ENCODE measurements at regions not wholly inside any gene's neighbourhood (a gene's known extent, or its start where the extent isn't known, plus 50 kb on each side); places are given as distances from the start of the nearest gene placed in this dataset.

DNA sequence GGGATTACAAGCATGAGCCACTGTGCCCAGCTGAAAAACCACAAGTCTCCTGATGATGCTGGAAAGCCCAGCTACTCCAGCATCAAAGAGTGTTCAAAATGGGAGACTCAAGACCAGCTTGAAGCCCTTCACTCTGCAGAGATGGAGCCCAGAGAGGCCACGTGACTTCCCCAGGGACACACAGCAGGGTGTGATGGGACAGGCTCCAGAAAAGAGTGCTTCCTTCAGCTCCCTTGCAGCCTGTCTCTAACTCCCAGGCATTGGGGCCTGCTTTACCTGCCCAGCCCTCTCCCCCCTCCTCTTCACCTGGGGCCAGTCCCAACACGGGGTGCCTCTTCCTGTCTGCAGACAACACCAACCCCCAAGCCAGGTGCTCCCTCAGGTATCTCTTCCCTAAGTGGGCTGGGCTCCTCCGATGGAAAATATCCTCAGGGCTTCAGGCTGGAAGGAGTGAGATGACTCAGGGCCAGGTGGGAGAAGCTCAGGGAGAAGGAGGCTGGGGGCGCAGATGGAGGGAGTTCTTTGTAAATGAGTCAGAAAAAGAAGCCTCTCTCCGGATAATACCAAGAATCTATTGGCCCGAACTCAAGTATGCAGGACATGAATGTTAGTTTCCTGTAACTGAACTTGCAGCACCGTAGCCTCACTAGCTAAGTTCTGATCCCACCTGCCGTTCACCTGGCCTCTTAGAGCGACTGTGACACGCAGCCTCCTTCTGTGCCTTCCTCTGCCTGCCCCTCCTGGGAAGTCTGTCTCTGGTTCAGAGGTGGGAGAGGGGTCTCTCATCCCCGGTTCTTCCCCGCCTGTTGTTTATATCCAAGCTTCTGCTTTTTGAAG, 326.6 kb downstream of the MN1 start:
- Mint-ChIP-seq H3K4me1 (no peaks in the 10 kb centered on the region), H3K9me3 (no peaks in the 10 kb centered on the region), H3K36me3 (no peaks in the 10 kb centered on the region), H3K4me3 (no peak overlapping the region), H3K27ac (no peak overlapping the region)
- DNase-seq (ENCODE audit: low spot score in 2 of 2) (no peak), ATAC-seq (no peak)

DNA sequence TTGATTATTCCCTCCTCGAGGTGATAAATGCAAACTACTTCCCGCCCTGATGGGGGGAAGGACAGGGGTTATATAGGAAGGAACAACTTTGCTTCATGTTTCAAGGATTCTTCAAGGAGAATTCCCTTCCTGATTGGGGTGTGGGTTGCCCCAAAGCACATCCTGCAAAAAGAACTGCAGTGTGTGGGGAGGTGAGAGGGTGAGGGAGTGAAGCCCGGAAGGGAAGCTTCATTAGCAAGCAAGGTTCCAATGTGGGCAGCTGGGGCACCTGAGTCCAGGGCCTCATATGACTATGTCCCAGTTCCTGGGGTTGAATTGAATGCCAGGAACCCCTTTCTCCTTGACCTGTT, 326.0 kb downstream of the MN1 start:
- Mint-ChIP-seq H3K36me3 (no peaks in the 10 kb centered on the region), H3K27ac (no peak overlapping the region), H3K4me3 (no peak overlapping the region), H3K9me3 (no peaks in the 10 kb centered on the region), H3K4me1 (no peaks in the 10 kb centered on the region)
- DNase-seq (ENCODE audit: low spot score in 2 of 2): no peak
- no peak for ATAC-seq

DNA sequence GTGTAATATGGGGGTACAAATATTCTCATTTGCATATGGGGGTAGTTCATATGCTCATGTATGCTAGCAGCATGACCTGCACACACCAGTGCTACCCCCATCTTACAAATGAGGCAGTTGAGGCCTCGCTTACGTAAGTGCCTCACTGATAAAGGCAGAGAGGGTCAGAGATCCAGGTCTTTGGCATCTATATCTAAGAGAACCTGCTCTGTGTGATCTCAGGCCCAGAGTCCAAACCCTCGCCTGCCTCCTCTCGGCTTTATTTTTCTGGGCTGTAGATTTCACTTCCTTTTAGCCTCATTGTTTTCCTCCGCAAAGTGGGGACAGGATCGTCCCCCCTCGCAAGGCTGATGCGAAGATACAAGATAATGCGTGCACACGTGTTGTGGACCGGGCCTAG, 325.2 kb downstream of the MN1 start:
- H3K4me3 Mint-ChIP-seq: no peak overlapping the region
- DNase-seq (ENCODE audit: low spot score in 2 of 2) (no peak), ATAC-seq (no peak)
- H3K9me3 Mint-ChIP-seq: no peaks in the 10 kb centered on the region
- H3K36me3 Mint-ChIP-seq: no peaks in the 10 kb centered on the region
- H3K4me1 Mint-ChIP-seq: no peaks in the 10 kb centered on the region
- H3K27ac Mint-ChIP-seq: no peak overlapping the region

DNA sequence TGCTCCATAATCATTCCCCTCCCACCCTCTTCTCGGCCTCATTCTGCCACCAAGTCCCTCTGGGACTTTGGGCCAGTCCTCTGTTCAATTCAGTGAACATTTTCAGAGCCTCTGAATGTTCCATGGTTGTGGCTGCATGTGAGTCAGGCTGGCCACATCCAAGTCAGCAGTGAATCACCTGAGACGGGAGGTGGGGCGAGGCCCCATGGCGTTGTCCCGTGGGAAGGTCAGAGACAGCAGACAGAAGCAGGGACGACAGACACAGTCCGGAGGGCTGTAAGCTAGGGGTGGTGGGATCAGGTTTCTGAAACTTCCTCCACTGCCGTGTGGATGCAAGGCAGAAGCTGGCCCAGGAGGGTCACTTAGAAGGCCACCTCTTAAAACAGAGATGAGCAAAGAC, 324.8 kb downstream of the MN1 start:
- Mint-ChIP-seq H3K4me1 (no peaks in the 10 kb centered on the region), H3K4me3 (no peak overlapping the region), H3K27ac (no peak overlapping the region), H3K9me3 (no peaks in the 10 kb centered on the region), H3K36me3 (no peaks in the 10 kb centered on the region)
- ATAC-seq (no peak), DNase-seq (ENCODE audit: low spot score in 2 of 2) (no peak)

DNA sequence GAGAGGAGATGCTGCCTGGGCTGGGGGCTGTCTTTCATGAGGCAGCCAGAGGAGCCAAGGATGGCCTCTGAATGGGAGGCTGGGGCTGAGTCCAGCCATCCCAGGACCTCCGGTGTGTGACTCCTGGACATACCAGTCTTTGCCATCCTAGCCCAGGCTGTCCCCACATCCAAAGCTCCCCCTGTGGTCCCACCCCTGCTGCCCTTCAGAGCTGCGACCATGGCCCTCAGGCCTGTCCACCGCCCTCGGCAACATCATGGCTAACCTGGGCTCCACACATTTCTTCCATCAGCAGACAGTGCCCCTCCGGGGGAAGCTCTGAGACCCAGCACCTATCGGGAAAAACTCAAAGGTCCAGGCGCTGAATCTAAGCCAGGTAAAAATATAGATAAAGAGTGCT, 324.4 kb downstream of the MN1 start:
- no peaks in the 10 kb centered on the region for H3K4me1 Mint-ChIP-seq
- H3K27ac Mint-ChIP-seq: no peak overlapping the region
- H3K36me3 Mint-ChIP-seq: no peaks in the 10 kb centered on the region
- H3K9me3 Mint-ChIP-seq: no peaks in the 10 kb centered on the region
- no peak overlapping the region for H3K4me3 Mint-ChIP-seq
- ATAC-seq (no peak), DNase-seq (ENCODE audit: low spot score in 2 of 2) (no peak)

DNA sequence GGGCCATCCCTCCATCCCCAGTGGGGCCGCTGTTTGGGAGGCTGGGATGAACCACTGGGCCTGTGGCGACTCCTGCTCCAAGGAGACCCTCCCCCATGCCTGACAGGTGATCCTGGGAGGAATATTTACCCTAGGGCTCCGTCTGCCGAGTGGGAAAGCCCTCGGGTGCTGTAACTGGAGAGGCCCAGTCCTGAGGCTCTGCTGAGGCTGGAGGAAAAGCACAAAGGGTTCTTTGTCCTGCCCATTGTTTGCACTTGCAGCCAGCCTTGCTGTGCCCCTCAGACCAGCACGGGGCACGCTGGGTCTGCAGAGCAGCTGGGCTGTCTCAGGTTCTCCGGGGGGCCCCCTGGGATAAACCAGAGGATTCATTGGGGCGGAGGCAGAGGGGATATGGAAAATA, 321.1 kb downstream of the MN1 start:
- Mint-ChIP-seq H3K27ac (no peak overlapping the region), H3K4me1 (no peaks in the 10 kb centered on the region), H3K9me3 (no peaks in the 10 kb centered on the region), H3K4me3 (no peak overlapping the region), H3K36me3 (no peaks in the 10 kb centered on the region)
- DNase-seq (ENCODE audit: low spot score in 2 of 2): no peak
- no peak for ATAC-seq

DNA sequence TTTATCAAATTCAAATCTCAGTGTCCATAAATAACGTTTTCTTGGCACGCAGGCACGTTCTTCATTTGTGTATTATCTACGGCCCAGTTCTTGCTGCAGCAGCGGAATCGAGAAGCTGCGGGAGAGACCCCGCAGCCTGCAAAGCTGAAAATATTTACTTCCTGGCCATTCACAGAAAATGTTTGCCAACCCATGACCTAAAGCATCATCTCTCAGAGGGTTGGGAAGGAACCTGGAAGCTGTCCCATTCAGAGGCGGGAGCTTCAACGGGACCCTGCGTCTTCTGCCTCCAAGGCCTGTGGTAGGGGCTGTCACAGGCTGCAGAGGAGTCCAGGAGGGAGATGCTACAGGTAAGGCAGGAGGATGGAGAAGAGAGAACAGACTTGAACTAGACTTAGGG, 319.2 kb downstream of the MN1 start:
- Mint-ChIP-seq H3K4me1 (no peaks in the 10 kb centered on the region), H3K27ac (no peak overlapping the region), H3K36me3 (no peaks in the 10 kb centered on the region), H3K9me3 (no peaks in the 10 kb centered on the region), H3K4me3 (no peak overlapping the region)
- DNase-seq (ENCODE audit: low spot score in 2 of 2) (no peak), ATAC-seq (no peak)

DNA sequence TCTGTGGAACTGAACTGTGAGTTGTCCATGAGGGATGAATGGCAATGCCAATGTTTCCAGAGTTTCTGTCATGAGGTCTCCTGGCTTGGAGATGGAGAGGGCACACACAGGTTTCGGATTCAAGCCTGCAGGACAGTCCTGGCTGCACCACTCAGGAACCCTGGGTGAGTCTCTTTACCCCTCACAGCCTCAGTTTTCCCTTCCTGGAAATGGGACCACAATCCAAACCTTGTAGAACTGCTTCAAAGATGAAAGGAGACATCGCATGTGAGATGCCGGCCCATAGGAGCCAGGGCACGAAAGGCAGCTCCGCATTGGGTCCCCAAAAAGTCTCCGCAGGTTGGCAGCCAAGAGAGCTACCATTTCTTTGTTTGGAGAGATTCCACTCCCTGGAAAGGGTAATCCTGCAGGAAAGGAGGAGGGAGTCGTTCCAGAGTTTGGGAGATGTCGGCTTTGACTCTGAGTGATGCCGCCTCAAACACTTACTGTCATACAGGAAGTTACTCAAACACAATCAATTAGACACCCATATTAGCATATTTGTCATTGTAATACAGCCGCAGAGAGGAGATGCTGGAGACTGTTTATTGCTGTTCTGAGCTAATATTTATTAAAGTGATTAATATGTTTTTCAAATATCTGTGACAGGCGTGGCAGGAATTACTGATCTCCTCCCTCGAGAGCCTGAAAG, 318.3 kb downstream of the MN1 start:
- ATAC-seq (no peak), DNase-seq (ENCODE audit: low spot score in 2 of 2) (no peak)
- no peak overlapping the region for H3K4me3 Mint-ChIP-seq
- no peaks in the 10 kb centered on the region for H3K36me3 Mint-ChIP-seq
- H3K4me1 Mint-ChIP-seq: no peaks in the 10 kb centered on the region
- H3K9me3 Mint-ChIP-seq: no peaks in the 10 kb centered on the region
- H3K27ac Mint-ChIP-seq: no peak overlapping the region

DNA sequence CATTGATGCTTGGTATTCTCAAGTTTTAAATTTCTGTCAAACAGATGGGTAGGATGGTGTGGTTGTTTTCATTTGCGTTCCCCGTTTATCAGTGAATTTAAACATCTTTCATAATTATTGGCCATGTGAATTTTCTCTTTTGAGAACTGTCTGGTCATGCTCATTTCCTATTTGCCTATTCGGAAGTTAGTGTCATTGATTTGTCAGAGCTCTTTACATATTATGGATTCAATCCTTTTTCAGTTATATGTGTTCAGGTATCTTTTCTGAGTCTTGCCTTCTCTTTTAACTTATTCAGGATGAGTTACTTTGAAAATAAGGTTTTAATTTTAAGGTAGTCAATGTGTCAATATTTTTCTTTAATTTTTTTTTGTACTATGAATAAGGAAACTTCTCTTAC, 315.7 kb downstream of the MN1 start:
- Mint-ChIP-seq H3K36me3 (no peaks in the 10 kb centered on the region), H3K4me1 (no peaks in the 10 kb centered on the region), H3K27ac (no peak overlapping the region), H3K4me3 (no peak overlapping the region), H3K9me3 (no peaks in the 10 kb centered on the region)
- ATAC-seq (no peak), DNase-seq (ENCODE audit: low spot score in 2 of 2) (no peak)

DNA sequence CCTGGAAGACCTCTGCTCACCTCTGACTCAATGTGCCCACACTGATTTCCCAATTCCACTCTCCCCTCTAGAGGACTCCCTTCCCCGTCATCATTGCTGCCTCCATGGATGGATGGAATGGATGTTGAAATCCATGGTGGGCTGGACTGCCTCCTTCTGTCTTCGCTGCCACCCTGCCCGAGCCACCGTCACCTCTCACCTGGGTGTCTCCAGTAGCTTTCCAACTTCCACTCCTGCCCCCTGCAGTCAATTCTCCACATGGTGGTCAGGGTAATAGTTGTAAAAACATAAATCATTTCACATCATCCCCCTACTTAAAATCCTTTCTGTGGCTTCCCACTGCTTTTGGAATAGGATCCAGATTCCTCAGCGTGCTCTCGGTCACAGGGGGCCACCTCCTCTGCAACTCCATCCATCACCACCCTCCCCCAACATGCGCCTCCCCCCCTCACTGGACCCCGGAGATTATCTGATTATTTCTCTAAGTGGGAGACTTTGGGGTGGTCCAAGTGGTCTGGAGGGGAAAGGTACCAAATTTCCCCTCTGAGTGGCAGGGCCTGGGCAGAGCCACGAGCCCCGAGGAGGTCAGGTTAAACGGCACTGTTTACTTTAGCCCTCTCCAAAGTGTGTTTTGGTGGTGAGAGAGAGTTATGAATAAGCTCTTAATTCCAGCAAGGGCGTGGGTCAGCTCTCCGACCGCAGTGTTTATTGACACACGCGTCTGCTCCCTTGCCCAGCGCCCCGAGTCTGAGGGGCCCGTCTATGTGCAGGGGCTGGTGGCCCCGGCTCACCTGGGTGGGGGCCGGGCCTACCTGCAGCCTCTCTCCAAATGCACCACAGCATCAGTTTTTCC, 313.7 kb downstream of the MN1 start:
- no peak for ATAC-seq
- DNase-seq (ENCODE audit: low spot score in 2 of 2): no peak
- H3K4me3 Mint-ChIP-seq: no peak overlapping the region
- no peak overlapping the region for H3K27ac Mint-ChIP-seq
- H3K4me1 Mint-ChIP-seq: no peaks in the 10 kb centered on the region
- peaks cover 10% of the 10 kb centered on the region for H3K9me3 Mint-ChIP-seq
- no peaks in the 10 kb centered on the region for H3K36me3 Mint-ChIP-seq

DNA sequence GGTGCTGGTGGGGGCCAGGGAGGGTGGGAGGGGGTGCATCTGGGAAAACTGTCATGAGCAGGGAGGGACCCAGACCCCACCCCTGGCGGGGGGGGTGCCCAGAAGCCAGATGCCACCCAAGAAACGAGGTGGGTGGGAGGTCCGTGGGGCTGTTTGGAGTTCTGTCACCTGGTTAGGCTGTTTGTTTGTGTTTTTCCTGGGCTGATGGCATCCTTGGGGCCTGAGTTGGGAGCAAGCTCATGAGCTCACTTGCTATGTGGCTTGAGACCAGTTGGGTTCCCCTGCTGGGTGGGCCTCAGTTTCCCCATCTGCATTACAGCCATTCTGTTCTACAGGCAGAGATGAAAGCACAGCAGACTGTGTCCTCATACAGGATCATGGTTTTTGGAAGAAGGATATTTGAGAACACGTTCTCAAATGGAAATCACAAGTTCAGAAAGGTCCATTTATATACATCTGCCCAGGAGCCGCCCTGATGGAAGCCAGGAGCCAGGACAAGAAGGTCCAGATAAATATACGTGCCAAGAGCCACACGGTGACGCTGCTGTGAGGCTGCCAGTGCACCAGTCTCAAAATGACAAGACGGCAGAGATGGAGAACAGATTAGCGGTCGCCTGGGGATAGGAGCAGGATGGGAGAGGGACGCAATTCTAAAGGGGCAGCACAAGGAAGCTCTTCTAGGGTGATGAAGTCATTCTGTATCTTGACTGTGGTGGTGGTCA, 312.9 kb downstream of the MN1 start:
- DNase-seq (ENCODE audit: low spot score in 2 of 2) (no peak), ATAC-seq (no peak)
- H3K27ac Mint-ChIP-seq: no peak overlapping the region
- H3K36me3 Mint-ChIP-seq: no peaks in the 10 kb centered on the region
- H3K9me3 Mint-ChIP-seq: peaks cover 10% of the 10 kb centered on the region
- no peaks in the 10 kb centered on the region for H3K4me1 Mint-ChIP-seq
- H3K4me3 Mint-ChIP-seq: no peak overlapping the region

DNA sequence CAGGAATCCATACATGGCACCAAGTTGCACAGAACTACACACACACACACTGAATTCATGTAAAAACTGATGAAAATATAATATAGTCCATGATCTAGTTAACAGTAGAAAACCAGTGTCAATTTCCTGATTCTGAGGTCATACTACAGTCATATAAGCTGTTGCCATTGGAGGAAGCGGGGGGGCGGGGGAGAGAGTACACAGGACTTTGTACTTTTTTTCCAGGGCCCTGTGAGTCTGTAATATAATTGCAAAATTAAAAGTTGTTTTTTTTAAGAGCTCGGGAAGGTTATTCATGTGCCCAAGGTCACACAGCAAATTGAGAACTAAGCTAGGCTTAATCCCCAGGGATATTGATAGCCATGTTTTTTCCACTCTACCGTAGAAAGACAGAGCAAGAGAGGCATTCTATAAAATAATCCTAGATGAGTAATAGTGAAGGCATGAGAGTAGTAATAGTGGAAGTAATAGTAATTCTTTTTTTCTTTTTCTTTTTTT, 312.3 kb downstream of the MN1 start:
- no peak for ATAC-seq
- no peak for DNase-seq (ENCODE audit: low spot score in 2 of 2)
- Mint-ChIP-seq H3K4me1 (no peaks in the 10 kb centered on the region), H3K36me3 (no peaks in the 10 kb centered on the region), H3K27ac (no peak overlapping the region), H3K4me3 (no peak overlapping the region), H3K9me3 (peaks cover 10% of the 10 kb centered on the region)

DNA sequence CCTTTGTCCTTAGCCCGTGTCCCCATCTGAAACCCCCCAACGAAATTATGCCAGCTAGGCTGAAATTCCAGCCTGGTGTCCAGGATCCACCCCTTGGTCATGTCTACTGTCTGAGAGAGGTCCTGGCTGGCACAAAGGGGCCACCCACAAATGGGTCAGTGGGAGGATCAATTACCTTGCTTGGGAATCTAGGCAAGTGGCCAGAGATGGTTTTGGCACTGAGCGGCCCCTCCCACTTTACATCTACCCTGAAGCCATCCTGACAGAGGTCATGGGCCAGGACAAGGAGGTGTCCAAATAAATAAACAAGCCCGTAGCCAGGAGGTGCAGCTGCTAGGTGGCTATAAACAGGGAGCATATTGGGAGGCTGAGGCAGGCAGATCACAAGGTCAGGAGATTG, 311.5 kb downstream of the MN1 start:
- H3K9me3 Mint-ChIP-seq: peaks cover 10% of the 10 kb centered on the region
- H3K4me1 Mint-ChIP-seq: no peaks in the 10 kb centered on the region
- no peak for DNase-seq (ENCODE audit: low spot score in 2 of 2)
- no peak overlapping the region for H3K4me3 Mint-ChIP-seq
- no peak for ATAC-seq
- H3K36me3 Mint-ChIP-seq: no peaks in the 10 kb centered on the region
- H3K27ac Mint-ChIP-seq: no peak overlapping the region

DNA sequence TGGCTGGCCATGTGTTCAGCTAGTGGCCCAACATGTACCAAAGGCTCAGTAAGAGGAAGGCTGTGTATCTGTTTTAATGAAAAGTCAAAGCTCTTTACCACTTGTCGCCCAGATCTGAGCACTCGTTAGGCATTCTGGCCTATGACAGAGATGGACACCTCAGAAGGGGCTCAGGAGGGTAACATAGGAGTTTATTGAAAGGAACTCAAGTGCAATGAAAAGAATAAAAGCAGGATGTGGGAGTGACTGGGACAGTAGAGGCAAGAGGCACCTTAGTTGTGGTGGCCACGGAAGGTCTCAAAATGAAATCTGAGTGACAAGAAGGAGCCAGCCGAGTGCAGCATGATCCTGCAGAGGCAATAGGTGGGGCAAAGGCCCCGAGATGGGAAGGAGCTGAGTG, 309.7 kb downstream of the MN1 start:
- Mint-ChIP-seq H3K4me1 (no peaks in the 10 kb centered on the region), H3K9me3 (peaks cover 10% of the 10 kb centered on the region), H3K4me3 (no peak overlapping the region), H3K27ac (no peak overlapping the region), H3K36me3 (no peaks in the 10 kb centered on the region)
- ATAC-seq (no peak), DNase-seq (ENCODE audit: low spot score in 2 of 2) (no peak)

DNA sequence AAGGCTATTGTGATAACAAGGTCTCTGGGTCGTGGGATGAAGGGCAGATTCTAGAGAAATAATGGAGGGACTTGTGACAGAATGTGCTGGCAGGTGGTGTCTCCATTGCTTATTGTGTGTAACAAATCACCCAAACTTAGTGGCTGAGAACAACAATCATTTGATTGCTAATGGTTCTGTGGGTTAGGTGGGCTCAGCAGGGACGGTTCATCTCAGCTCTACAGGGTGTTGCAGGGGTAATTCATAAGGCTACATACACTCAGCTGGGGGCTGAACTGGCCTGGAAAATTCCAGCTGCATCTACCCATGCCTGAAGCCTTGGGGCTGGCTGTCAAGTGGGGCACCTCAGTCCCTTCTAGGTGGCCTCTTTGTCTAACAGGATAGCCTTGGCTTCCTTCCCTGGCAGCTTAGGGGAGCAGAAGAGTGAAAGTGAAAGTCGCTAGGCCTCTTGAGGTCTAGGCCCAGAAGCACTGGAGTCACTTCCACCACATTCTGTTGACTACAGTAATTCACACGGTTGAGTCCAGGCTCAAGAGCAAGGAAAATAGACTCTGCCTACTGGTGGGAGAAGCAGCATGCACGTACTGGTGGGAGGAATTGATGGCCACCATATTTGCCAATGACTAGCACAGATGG, 308.9 kb downstream of the MN1 start:
- H3K27ac Mint-ChIP-seq: no peak overlapping the region
- H3K4me3 Mint-ChIP-seq: no peak overlapping the region
- peaks cover 10% of the 10 kb centered on the region for H3K9me3 Mint-ChIP-seq
- H3K36me3 Mint-ChIP-seq: no peaks in the 10 kb centered on the region
- DNase-seq (ENCODE audit: low spot score in 2 of 2) (no peak), ATAC-seq (no peak)
- no peaks in the 10 kb centered on the region for H3K4me1 Mint-ChIP-seq
